ENCODE measurements at regions not wholly inside any gene's neighbourhood (a gene's known extent, or its start where the extent isn't known, plus 50 kb on each side); places are given as distances from the start of the nearest gene placed in this dataset.

- H4K20me1 ChIP-seq (ENCODE audit: control insufficient read depth, extremely low read depth, insufficient read depth, low read length): no peaks in the 10 kb centered on the region
- H3K79me2 ChIP-seq (ENCODE audit: control insufficient read depth, insufficient read depth, low read length): no peaks in the 10 kb centered on the region
- H3K9ac ChIP-seq (ENCODE audit: control insufficient read depth, extremely low read depth, insufficient read depth, low read length): no peak overlapping the region
- H3K4me3 ChIP-seq (ENCODE audit: control insufficient read depth in 2 of 3, extremely low read depth in 1 of 3, insufficient read depth in 2 of 3, low read depth in 1 of 3, low read length in 3 of 3): no peak overlapping the region
- H3K36me3 ChIP-seq (ENCODE audit: control insufficient read depth in 2 of 2, extremely low read depth in 1 of 2, insufficient read depth in 2 of 2, low read length in 2 of 2): no peaks in the 10 kb centered on the region
- no peak for TF ChIP-seq EZH2 (IDR thresholded peaks at IDR 0.05; ENCODE audit: low read length)
- FAIRE-seq (no peak), DNase-seq (ENCODE audit: low read depth, low spot score) (no peak)
- H2AFZ ChIP-seq (ENCODE audit: control insufficient read depth, low read length): no peak overlapping the region
- H3K9me3 ChIP-seq (ENCODE audit: control insufficient read depth, low read depth, low read length): no peaks in the 10 kb centered on the region
- dilution Hi-C loops (cut with MboI; ENCODE audit: extremely low pct_ligation_motif_present, low sequenced_read_pairs): no loop called here
- no peaks in the 10 kb centered on the region for H3K27me3 ChIP-seq (ENCODE audit: control insufficient read depth, extremely low read depth, insufficient read depth, low read length)
- no peak overlapping the region for H3K27ac ChIP-seq (ENCODE audit: control insufficient read depth, insufficient read depth, low read length)
- H3K4me1 ChIP-seq (ENCODE audit: control insufficient read depth, extremely low read depth, insufficient read depth, low read length): no peaks in the 10 kb centered on the region
- H3K4me2 ChIP-seq (ENCODE audit: control insufficient read depth, extremely low read depth, insufficient read depth, low read depth, low read length): no peak overlapping the region
- no peaks in the 10 kb centered on the region for H3K9me1 ChIP-seq (ENCODE audit: control insufficient read depth, extremely low read depth, insufficient read depth, low read length)
These were observed 850.2 kb downstream of the OLFM4 start for GRCh38 chr13:53878861-53879260.

- FAIRE-seq (no peak), DNase-seq (ENCODE audit: low read depth, low spot score) (no peak)
- Histone ChIP-seq H3K27me3 (ENCODE audit: control insufficient read depth, extremely low read depth, insufficient read depth, low read length) (no peaks in the 10 kb centered on the region), H3K79me2 (ENCODE audit: control insufficient read depth, insufficient read depth, low read length) (no peaks in the 10 kb centered on the region), H3K4me1 (ENCODE audit: control insufficient read depth, extremely low read depth, insufficient read depth, low read length) (no peaks in the 10 kb centered on the region), H3K9me3 (ENCODE audit: control insufficient read depth, low read depth, low read length) (no peaks in the 10 kb centered on the region), H3K9me1 (ENCODE audit: control insufficient read depth, extremely low read depth, insufficient read depth, low read length) (no peaks in the 10 kb centered on the region), H4K20me1 (ENCODE audit: control insufficient read depth, extremely low read depth, insufficient read depth, low read length) (no peaks in the 10 kb centered on the region), H3K27ac (ENCODE audit: control insufficient read depth, insufficient read depth, low read length) (no peak overlapping the region), H3K4me2 (ENCODE audit: control insufficient read depth, extremely low read depth, insufficient read depth, low read depth, low read length) (no peak overlapping the region), H3K9ac (ENCODE audit: control insufficient read depth, extremely low read depth, insufficient read depth, low read length) (no peak overlapping the region), H2AFZ (ENCODE audit: control insufficient read depth, low read length) (no peak overlapping the region), H3K36me3 (ENCODE audit: control insufficient read depth in 2 of 2, extremely low read depth in 1 of 2, insufficient read depth in 2 of 2, low read length in 2 of 2) (no peaks in the 10 kb centered on the region), H3K4me3 (ENCODE audit: control insufficient read depth in 2 of 3, extremely low read depth in 1 of 3, insufficient read depth in 2 of 3, low read depth in 1 of 3, low read length in 3 of 3) (no peak overlapping the region)
- no peak for TF ChIP-seq CTCF (optimal IDR thresholded peaks at IDR 0.05 in 1 of 3, IDR thresholded peaks at IDR 0.05 in 1 of 3, conservative IDR thresholded peaks at IDR 0.05 in 1 of 3; ENCODE audit: extremely low read depth in 1 of 3, insufficient read depth in 2 of 3, low read length in 3 of 3)
- TF ChIP-seq EZH2 (IDR thresholded peaks at IDR 0.05; ENCODE audit: low read length): no peak
- dilution Hi-C loops (cut with MboI; ENCODE audit: extremely low pct_ligation_motif_present, low sequenced_read_pairs): no loop called here
These were observed 857.4 kb downstream of the OLFM4 start for GRCh38 chr13:53885997-53886396.

- H3K9me3 ChIP-seq (ENCODE audit: control insufficient read depth, low read depth, low read length): no peaks in the 10 kb centered on the region
- no peak overlapping the region for H3K4me3 ChIP-seq (ENCODE audit: control insufficient read depth in 2 of 3, extremely low read depth in 1 of 3, insufficient read depth in 2 of 3, low read depth in 1 of 3, low read length in 3 of 3)
- H3K4me1 ChIP-seq (ENCODE audit: control insufficient read depth, extremely low read depth, insufficient read depth, low read length): no peaks in the 10 kb centered on the region
- TF ChIP-seq EZH2 (IDR thresholded peaks at IDR 0.05; ENCODE audit: low read length) (no peak), CTCF (optimal IDR thresholded peaks at IDR 0.05 in 1 of 3, IDR thresholded peaks at IDR 0.05 in 1 of 3, conservative IDR thresholded peaks at IDR 0.05 in 1 of 3; ENCODE audit: extremely low read depth in 1 of 3, insufficient read depth in 2 of 3, low read length in 3 of 3) (no peak)
- no peaks in the 10 kb centered on the region for H4K20me1 ChIP-seq (ENCODE audit: control insufficient read depth, extremely low read depth, insufficient read depth, low read length)
- no peak overlapping the region for H2AFZ ChIP-seq (ENCODE audit: control insufficient read depth, low read length)
- FAIRE-seq (no peak), DNase-seq (ENCODE audit: low read depth, low spot score) (no peak)
- no peak overlapping the region for H3K27ac ChIP-seq (ENCODE audit: control insufficient read depth, insufficient read depth, low read length)
- dilution Hi-C loops (cut with MboI; ENCODE audit: extremely low pct_ligation_motif_present, low sequenced_read_pairs): no loop called here
- H3K9me1 ChIP-seq (ENCODE audit: control insufficient read depth, extremely low read depth, insufficient read depth, low read length): no peaks in the 10 kb centered on the region
- H3K4me2 ChIP-seq (ENCODE audit: control insufficient read depth, extremely low read depth, insufficient read depth, low read depth, low read length): no peak overlapping the region
- no peaks in the 10 kb centered on the region for H3K27me3 ChIP-seq (ENCODE audit: control insufficient read depth, extremely low read depth, insufficient read depth, low read length)
- no peaks in the 10 kb centered on the region for H3K36me3 ChIP-seq (ENCODE audit: control insufficient read depth in 2 of 2, extremely low read depth in 1 of 2, insufficient read depth in 2 of 2, low read length in 2 of 2)
- no peaks in the 10 kb centered on the region for H3K79me2 ChIP-seq (ENCODE audit: control insufficient read depth, insufficient read depth, low read length)
- no peak overlapping the region for H3K9ac ChIP-seq (ENCODE audit: control insufficient read depth, extremely low read depth, insufficient read depth, low read length)
These were observed 862.1 kb downstream of the OLFM4 start for GRCh38 chr13:53890696-53891095.
